ENCODE measurements at regions not wholly inside any gene's neighbourhood (a gene's known extent, or its start where the extent isn't known, plus 50 kb on each side); places are given as distances from the start of the nearest gene placed in this dataset.
"Not testable (repeated sequence)": the region's sequence is repeated elsewhere in the genome, so short reads cannot be mapped to it uniquely, and the experiment has no call there.

GRCh38 chr13:46498650-46499049 is 54.3 kb upstream of the LRCH1 start:
- no peak overlapping the region for H3K27ac ChIP-seq (ENCODE audit: low read depth, low read length)
- H3K4me1 ChIP-seq (ENCODE audit: control insufficient read depth, insufficient read depth, low read length) = no peaks in the 10 kb centered on the region
- H3K9me3 ChIP-seq (ENCODE audit: control insufficient read depth, insufficient read depth, low read depth, low read length) = no peaks in the 10 kb centered on the region
- H3K36me3 ChIP-seq (ENCODE audit: control insufficient read depth, insufficient read depth, low read length) = no peaks in the 10 kb centered on the region
- no peaks in the 10 kb centered on the region for H3K27me3 ChIP-seq (ENCODE audit: control insufficient read depth, insufficient read depth, low read length)
- H3K4me3 ChIP-seq (ENCODE audit: low read depth, low read length) = no peak overlapping the region
- no peak overlapping the region for H3K9ac ChIP-seq (ENCODE audit: low read length)

GRCh38 chr13:46496086-46496485 is 56.9 kb upstream of the LRCH1 start:
- Histone ChIP-seq H3K27me3 (ENCODE audit: control insufficient read depth, insufficient read depth, low read length) (no peaks in the 10 kb centered on the region), H3K4me3 (ENCODE audit: low read depth, low read length) (no peak overlapping the region), H3K9ac (ENCODE audit: low read length) (no peak overlapping the region), H3K9me3 (ENCODE audit: control insufficient read depth, insufficient read depth, low read depth, low read length) (no peaks in the 10 kb centered on the region), H3K27ac (ENCODE audit: low read depth, low read length) (no peak overlapping the region), H3K36me3 (ENCODE audit: control insufficient read depth, insufficient read depth, low read length) (no peaks in the 10 kb centered on the region), H3K4me1 (ENCODE audit: control insufficient read depth, insufficient read depth, low read length) (0 out of 2 replicates have a peak, but pooled peaks cover 3% of the 10 kb centered on the region)

- Histone ChIP-seq H3K27me3 (ENCODE audit: control insufficient read depth, insufficient read depth, low read length) (no peaks in the 10 kb centered on the region), H3K4me3 (ENCODE audit: low read depth, low read length) (no peak overlapping the region), H3K9me3 (ENCODE audit: control insufficient read depth, insufficient read depth, low read depth, low read length) (no peaks in the 10 kb centered on the region), H3K27ac (ENCODE audit: low read depth, low read length) (no peak overlapping the region), H3K4me1 (ENCODE audit: control insufficient read depth, insufficient read depth, low read length) (0 out of 2 replicates have a peak, but pooled peaks cover 3% of the 10 kb centered on the region), H3K36me3 (ENCODE audit: control insufficient read depth, insufficient read depth, low read length) (no peaks in the 10 kb centered on the region), H3K9ac (ENCODE audit: low read length) (no peak overlapping the region)
Observed at GRCh38 chr13:46495651-46496050, 57.3 kb upstream of the LRCH1 start.

- Histone ChIP-seq H3K9me3 (ENCODE audit: control insufficient read depth, insufficient read depth, low read depth, low read length) (no peaks in the 10 kb centered on the region), H3K36me3 (ENCODE audit: control insufficient read depth, insufficient read depth, low read length) (no peaks in the 10 kb centered on the region), H3K4me3 (ENCODE audit: low read depth, low read length) (no peak overlapping the region), H3K27ac (ENCODE audit: low read depth, low read length) (no peak overlapping the region), H3K9ac (ENCODE audit: low read length) (no peak overlapping the region), H3K27me3 (ENCODE audit: control insufficient read depth, insufficient read depth, low read length) (no peaks in the 10 kb centered on the region), H3K4me1 (ENCODE audit: control insufficient read depth, insufficient read depth, low read length) (0 out of 2 replicates have a peak, but pooled peaks cover 3% of the 10 kb centered on the region)
Observed at GRCh38 chr13:46495066-46495465, 57.9 kb upstream of the LRCH1 start.

- Histone ChIP-seq H3K27me3 (ENCODE audit: control insufficient read depth, insufficient read depth, low read length) (no peaks in the 10 kb centered on the region), H3K27ac (ENCODE audit: low read depth, low read length) (no peak overlapping the region), H3K9me3 (ENCODE audit: control insufficient read depth, insufficient read depth, low read depth, low read length) (no peaks in the 10 kb centered on the region), H3K4me3 (ENCODE audit: low read depth, low read length) (no peak overlapping the region), H3K36me3 (ENCODE audit: control insufficient read depth, insufficient read depth, low read length) (no peaks in the 10 kb centered on the region), H3K9ac (ENCODE audit: low read length) (no peak overlapping the region), H3K4me1 (ENCODE audit: control insufficient read depth, insufficient read depth, low read length) (0 out of 2 replicates have a peak, but pooled peaks cover 6% of the 10 kb centered on the region)
Observed at GRCh38 chr13:46492946-46493345, 60.0 kb upstream of the LRCH1 start.

- Histone ChIP-seq H3K4me1 (ENCODE audit: control insufficient read depth, insufficient read depth, low read length) (0 out of 2 replicates have a peak, but pooled peaks cover 6% of the 10 kb centered on the region), H3K27me3 (ENCODE audit: control insufficient read depth, insufficient read depth, low read length) (no peaks in the 10 kb centered on the region), H3K36me3 (ENCODE audit: control insufficient read depth, insufficient read depth, low read length) (no peaks in the 10 kb centered on the region), H3K9ac (ENCODE audit: low read length) (no peak overlapping the region), H3K9me3 (ENCODE audit: control insufficient read depth, insufficient read depth, low read depth, low read length) (0 out of 2 replicates have a peak, but pooled peaks cover 1% of the 10 kb centered on the region), H3K4me3 (ENCODE audit: low read depth, low read length) (no peak overlapping the region), H3K27ac (ENCODE audit: low read depth, low read length) (no peak overlapping the region)
Observed at GRCh38 chr13:46491641-46492040, 61.3 kb upstream of the LRCH1 start.

- H3K27ac ChIP-seq (ENCODE audit: low read depth, low read length); H3K36me3 ChIP-seq (ENCODE audit: control insufficient read depth, insufficient read depth, low read length); H3K4me3 ChIP-seq (ENCODE audit: low read depth, low read length); H3K9ac ChIP-seq (ENCODE audit: low read length); H3K4me1 ChIP-seq (ENCODE audit: control insufficient read depth, insufficient read depth, low read length); H3K27me3 ChIP-seq (ENCODE audit: control insufficient read depth, insufficient read depth, low read length); H3K9me3 ChIP-seq (ENCODE audit: control insufficient read depth, insufficient read depth, low read depth, low read length): not testable (repeated sequence)
Observed at GRCh38 chr13:46490713-46491112, 62.3 kb upstream of the LRCH1 start.

GRCh38 chr13:46490129-46490528 is 62.8 kb upstream of the LRCH1 start:
- H3K9ac ChIP-seq (ENCODE audit: low read length) = no peak overlapping the region
- no peak overlapping the region for H3K27ac ChIP-seq (ENCODE audit: low read depth, low read length)
- H3K9me3 ChIP-seq (ENCODE audit: control insufficient read depth, insufficient read depth, low read depth, low read length) = peaks cover 7% of the 10 kb centered on the region; the same call in 1 of the 2 replicates
- H3K4me1 ChIP-seq (ENCODE audit: control insufficient read depth, insufficient read depth, low read length) = 0 out of 2 replicates have a peak, but pooled peaks cover 6% of the 10 kb centered on the region
- H3K36me3 ChIP-seq (ENCODE audit: control insufficient read depth, insufficient read depth, low read length) = no peaks in the 10 kb centered on the region
- H3K27me3 ChIP-seq (ENCODE audit: control insufficient read depth, insufficient read depth, low read length) = no peaks in the 10 kb centered on the region
- H3K4me3 ChIP-seq (ENCODE audit: low read depth, low read length) = no peak overlapping the region

- H3K27me3 ChIP-seq (ENCODE audit: control insufficient read depth, insufficient read depth, low read length) = no peaks in the 10 kb centered on the region
- H3K36me3 ChIP-seq (ENCODE audit: control insufficient read depth, insufficient read depth, low read length) = no peaks in the 10 kb centered on the region
- H3K4me3 ChIP-seq (ENCODE audit: low read depth, low read length) = no peak overlapping the region
- H3K9ac ChIP-seq (ENCODE audit: low read length) = no peak overlapping the region
- H3K27ac ChIP-seq (ENCODE audit: low read depth, low read length) = no peak overlapping the region
- H3K9me3 ChIP-seq (ENCODE audit: control insufficient read depth, insufficient read depth, low read depth, low read length) = peaks cover 10% of the 10 kb centered on the region; the same call in 1 of the 2 replicates
- H3K4me1 ChIP-seq (ENCODE audit: control insufficient read depth, insufficient read depth, low read length) = 0 out of 2 replicates have a peak, but pooled peaks cover 6% of the 10 kb centered on the region
Observed at GRCh38 chr13:46489586-46490023, 63.4 kb upstream of the LRCH1 start.

GRCh38 chr13:46487748-46488147 is 65.2 kb upstream of the LRCH1 start:
- Histone ChIP-seq H3K4me3 (ENCODE audit: low read depth, low read length) (no peak overlapping the region), H3K9me3 (ENCODE audit: control insufficient read depth, insufficient read depth, low read depth, low read length) (peaks cover 10% of the 10 kb centered on the region; the same call in 1 of the 2 replicates), H3K9ac (ENCODE audit: low read length) (no peak overlapping the region), H3K4me1 (ENCODE audit: control insufficient read depth, insufficient read depth, low read length) (0 out of 2 replicates have a peak, but pooled peaks cover 5% of the 10 kb centered on the region), H3K27me3 (ENCODE audit: control insufficient read depth, insufficient read depth, low read length) (no peaks in the 10 kb centered on the region), H3K27ac (ENCODE audit: low read depth, low read length) (no peak overlapping the region), H3K36me3 (ENCODE audit: control insufficient read depth, insufficient read depth, low read length) (no peaks in the 10 kb centered on the region)

- H3K27me3 ChIP-seq (ENCODE audit: control insufficient read depth, insufficient read depth, low read length) = no peaks in the 10 kb centered on the region
- no peak overlapping the region for H3K27ac ChIP-seq (ENCODE audit: low read depth, low read length)
- H3K4me3 ChIP-seq (ENCODE audit: low read depth, low read length) = no peak overlapping the region
- 0 out of 2 replicates have a peak, but pooled peaks cover 2% of the 10 kb centered on the region for H3K4me1 ChIP-seq (ENCODE audit: control insufficient read depth, insufficient read depth, low read length)
- no peaks in the 10 kb centered on the region for H3K36me3 ChIP-seq (ENCODE audit: control insufficient read depth, insufficient read depth, low read length)
- peaks cover 10% of the 10 kb centered on the region; the same call in 1 of the 2 replicates for H3K9me3 ChIP-seq (ENCODE audit: control insufficient read depth, insufficient read depth, low read depth, low read length)
- no peak overlapping the region for H3K9ac ChIP-seq (ENCODE audit: low read length)
Observed at GRCh38 chr13:46486270-46486669, 66.7 kb upstream of the LRCH1 start.

Data from HUES6 (cell line).